Right renal pelvis (tissue), 4 donors: ENCODE measurements at regions not wholly inside any gene's neighbourhood (a gene's known extent, or its start where the extent isn't known, plus 50 kb on each side); places are given as distances from the start of the nearest gene placed in this dataset.
A peak's percentile ranks its signal among the peaks of the same experiment; 100 is the strongest.

Experiments used
- DNase-seq, 4 donors: peaks; one replicate each; pipeline ENCODE4 v3.0.0-alpha.2; 2013; ENCODE audit warnings: low read depth in 4 of 4, low spot score in 3 of 4, missing footprints in 1 of 4

DNA sequence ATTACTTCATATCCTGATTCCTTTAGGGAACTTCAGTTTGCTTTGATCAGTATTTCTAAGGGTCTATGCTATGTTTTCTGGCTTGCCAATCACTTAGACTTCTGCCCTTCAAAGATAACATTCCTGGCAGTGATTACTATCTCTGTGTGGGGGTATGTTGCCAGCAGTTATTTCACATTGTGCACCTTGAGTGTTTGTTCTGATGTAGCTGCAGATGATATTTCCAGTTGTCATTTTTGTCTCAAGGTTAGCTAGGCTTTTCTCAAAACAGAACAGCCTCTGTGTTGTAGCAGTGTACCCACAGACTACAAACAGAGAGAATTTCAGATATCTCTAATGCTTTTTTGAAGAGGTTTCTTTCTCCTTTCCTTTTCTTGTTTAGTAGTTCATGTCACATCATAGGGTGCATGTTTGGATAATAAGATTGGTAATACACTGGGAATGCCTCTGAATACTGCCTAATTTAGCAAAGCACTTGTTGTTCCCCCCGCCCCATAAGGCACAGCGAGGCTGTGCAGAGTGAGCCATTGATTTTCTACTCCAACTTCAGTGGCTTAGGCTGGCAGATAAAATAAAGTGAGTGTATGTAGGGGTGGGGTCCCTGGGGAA is 134.7 kb upstream of the AGR3 start:
- DNase-seq: no peak

DNA sequence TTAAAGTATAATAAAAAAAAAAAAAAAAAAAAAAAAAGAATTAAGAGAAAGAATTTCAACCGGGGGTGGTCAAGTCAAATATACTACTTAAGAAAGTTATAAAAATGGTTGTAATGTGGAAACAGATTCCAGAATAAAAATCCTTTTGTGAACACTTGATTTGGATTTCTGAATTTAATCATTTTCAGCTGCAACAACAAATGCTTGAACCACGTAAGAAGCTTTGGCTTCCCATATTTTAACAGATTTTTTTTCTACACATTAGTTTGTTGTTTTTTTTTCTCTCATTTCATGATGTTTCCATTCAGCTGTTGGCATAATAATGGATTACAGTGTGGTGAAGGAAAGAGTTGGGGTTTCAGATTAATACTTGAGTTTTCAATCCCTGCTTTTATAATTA is 137.3 kb upstream of the AGR3 start:
- DNase-seq: no peak

DNA sequence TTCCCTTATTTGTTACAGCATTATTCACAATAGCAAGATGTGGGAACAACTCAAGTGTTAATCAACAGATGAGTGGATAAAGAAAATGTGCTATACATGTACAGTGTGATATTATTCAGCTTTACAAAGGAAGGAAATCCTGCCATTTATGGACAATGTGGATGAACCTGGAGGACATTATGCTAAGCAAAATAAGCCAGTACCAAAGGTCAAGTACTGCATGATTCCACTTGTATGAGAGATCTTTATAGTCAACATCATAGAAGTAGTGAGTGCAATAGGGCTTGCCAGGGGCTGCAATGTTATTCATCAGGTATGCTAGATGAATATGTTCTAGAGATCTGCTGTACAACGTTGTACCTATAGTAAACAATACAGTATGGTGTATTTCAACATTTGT is 138.5 kb upstream of the AGR3 start:
- DNase-seq: no peak

DNA sequence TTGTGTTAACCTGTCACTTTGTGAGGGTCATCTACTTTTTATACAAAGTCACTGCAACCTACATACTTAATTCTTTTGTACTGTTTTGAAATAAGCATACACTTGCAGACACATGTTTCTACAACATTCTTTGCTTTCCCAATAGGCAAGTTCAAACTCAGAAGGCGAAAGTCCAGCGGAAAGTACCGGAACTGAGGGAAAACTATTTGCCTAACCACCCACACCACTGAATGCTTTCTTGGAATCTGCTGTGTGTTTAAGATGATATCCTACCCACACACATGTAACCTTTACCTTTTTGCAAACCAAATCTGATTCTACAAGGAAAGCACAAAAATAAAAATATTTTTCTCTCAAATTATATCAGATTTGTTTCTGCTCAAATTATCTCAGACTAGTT is 139.4 kb upstream of the AGR3 start:
- no peak for DNase-seq

- no peak for DNase-seq
These were observed 141.1 kb upstream of the AGR3 start for GRCh38 chr7:17022920-17023319.

DNA sequence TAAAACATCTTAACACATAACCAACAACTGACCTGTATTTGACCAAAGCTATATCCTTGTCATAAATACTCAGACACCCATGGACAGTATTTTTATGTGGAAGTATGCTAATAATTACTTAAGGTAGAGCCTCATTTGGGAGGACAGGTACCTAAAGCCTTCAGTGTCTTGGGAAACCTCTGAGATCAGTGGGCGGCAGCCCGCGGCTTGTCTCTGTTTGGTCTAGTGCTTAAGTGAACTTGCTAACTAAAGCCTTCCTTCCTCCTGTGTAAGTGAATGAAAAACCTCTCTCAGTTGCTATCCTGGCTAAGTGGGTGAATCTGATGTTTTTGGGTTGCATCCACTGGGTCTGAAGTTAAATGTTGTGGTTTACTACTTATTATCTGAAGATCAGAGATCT is 144.5 kb upstream of the AGR3 start:
- no peak for DNase-seq

DNA sequence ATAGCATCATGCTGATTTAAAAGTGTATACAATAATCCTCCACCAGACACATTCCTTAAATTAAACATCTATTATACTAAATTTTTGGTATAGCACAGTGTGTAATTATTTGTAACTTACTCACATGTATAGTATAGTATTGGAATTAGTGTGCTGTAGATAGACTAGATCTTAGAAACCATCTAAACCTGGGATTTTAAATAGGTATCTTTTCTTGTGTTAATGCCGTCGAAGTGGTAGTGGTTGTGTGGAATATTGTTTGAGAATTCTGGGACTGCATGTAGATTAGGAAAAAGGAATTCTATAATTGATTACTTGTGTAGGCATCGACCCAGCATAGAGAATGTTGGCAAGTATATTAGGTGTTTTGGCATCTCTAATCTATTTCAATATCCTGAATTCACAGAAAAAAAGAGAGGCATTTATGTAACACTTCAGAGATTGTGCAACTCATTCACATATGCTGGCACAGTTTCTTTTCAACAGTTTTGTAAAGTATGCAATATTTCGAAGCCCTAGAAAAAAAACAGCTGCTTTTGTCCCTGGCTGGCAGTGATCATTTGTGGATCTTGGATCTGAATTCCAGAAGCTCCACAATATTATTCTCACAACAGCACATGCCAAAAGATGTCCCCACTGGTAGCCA is 145.5 kb upstream of the AGR3 start:
- DNase-seq: no peak

DNA sequence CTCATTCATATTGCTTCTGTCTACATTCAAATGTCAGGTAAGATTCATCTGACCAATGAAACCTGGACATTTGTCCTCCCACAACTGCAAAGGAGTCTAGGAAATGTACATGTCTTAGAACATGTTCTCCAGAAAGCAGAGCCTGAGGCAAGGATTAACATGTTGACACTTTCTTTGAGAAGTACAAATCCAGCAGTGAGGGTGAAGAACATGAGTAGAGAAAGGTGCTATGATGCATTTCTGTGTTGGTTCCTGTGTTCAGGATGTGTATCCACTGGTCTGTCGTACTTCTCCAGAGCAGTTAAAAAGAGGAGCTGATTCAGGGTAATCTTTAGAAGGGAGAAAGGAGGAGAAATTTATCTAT is 146.0 kb upstream of the AGR3 start:
- DNase-seq: no peak

DNA sequence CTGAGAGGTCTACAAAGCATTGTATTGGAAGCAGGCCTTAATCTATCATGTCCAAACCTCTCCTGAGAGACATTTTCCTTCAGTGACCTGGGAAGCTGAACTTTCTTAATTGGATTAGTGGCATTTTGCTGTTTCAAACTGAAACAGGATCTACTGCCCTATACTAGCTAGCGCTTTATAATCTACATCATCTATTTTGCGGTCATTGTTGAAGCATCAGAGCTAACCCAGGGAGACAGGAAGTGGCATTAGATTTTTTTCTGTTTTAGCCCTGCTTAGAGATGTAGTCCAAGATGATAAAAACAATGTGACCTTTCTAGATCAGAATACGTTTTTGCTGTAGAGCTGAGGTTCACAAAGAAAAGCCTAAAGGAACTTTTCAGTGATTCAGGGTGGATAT is 147.4 kb upstream of the AGR3 start:
- DNase-seq: no peak

GRCh38 chr7:17030559-17030958 is 148.8 kb upstream of the AGR3 start:
- DNase-seq: no peak

DNA sequence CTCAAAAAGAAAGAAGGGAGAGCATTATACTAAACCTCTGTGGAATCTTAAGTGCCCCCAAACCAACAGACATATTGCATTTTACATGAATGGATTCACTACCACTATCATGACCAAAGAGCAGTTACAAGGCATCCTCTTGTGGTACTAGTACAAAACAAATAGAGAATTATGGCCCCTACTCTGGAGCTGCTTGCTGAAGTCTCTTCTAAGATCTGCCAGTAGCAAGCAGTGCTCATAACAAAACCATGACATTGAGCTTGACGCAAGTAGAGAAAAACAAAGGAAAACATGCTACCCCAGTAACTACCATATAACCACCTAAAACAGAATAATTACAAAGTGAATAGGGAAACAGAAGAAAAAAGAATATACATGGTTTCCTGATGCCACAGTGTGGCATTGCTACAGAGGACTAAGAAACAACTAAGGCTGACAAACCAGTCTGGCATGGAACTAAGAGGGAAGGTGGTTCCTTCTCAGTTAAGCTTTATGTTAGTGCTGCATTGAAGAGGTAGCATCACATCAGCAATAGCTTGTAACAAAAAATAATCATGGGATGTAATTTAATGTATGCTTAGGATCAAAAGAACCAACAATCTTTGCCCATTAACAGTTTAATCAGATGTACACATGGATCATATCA is 150.2 kb upstream of the AGR3 start:
- no peak for DNase-seq

GRCh38 chr7:17033245-17033644 is 151.5 kb upstream of the AGR3 start:
- no peak for DNase-seq

- no peak for DNase-seq
These were observed 154.8 kb upstream of the AGR3 start for GRCh38 chr7:17036584-17036983.

DNA sequence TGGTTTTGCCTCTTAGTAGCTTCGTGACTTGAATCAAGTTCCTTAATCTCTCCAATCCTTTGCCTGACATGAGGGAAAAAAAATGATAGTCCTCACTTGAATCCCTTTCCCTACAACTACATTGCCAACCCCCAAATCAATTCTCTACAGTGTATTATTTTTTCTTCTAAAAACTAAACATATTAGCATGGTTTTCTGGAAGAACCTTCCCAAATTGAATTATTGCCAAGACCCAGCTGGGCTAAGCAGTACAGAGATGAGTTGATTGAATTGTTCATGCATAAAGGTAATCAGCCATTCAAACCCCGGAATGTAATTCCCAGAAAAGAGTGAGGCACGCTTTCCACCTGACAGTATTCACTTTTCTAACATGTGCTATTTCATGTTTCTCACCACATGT is 155.6 kb upstream of the AGR3 start:
- DNase-seq: no peak

GRCh38 chr7:17038160-17038782 is 156.5 kb upstream of the AGR3 start:
- no peak for DNase-seq

DNA sequence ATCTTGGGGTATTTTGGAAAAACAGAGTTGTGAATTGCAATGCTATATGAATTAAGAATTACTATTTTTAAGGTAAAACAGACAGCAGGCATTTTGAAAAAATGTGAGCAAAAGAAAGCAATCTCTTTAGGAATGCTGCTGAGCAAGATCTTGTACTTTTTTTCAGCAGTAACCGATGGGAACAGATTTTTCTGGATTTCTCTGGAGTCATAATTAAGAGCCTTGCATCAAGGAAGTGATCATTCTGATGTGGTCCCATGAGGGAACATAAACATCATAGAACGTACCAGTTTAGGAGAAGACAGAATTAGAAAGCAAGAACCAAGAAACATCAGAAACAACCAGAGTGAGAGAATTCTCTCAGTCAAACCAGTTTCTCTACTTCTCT is 157.0 kb upstream of the AGR3 start:
- DNase-seq: no peak

- DNase-seq: no peak
These were observed 157.6 kb upstream of the AGR3 start for GRCh38 chr7:17039372-17039771.

GRCh38 chr7:17040716-17041115 is 158.9 kb upstream of the AGR3 start:
- DNase-seq: no peak

DNA sequence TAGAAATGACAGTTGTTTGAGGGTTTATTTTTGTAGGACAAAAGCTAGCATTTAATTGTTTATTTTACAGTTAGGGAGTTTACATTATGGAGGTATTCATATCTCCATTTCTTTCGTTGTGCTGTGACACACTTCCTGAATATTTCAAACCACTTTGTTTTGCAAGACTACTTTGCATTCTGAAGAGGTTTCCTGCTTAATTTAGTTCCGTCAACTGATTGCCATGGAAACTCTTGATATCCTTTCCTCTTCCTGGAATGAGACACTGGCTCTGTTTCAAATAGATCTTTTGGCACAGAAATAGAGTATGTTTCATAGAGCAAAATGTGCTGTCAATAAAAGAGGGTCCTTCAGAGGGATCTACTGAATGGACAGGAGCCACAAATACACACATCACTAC is 159.5 kb upstream of the AGR3 start:
- peak in 1 of 4 donors; percentile 12 for DNase-seq

DNA sequence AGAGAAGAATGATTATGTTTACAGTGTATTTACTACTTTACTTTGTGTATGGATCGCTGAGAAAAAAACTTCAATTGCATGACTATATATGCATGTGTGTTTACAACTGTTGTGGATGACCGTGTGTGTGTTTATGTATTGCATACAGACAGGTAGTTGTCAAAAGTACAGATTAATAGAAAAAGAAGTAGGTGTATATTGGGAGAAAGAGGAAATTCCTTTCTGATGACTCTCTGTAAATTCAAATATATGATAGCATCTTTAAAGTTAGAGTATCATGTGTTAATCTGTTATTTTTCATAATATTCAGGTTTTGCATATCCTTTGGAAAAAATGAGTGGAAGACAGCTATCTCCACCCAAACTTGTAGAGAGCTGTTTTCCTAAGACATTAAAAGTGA is 160.4 kb upstream of the AGR3 start:
- DNase-seq: no peak

GRCh38 chr7:17043012-17043877 is 161.5 kb upstream of the AGR3 start:
- no peak for DNase-seq
